ENCODE measurements at regions not wholly inside any gene's neighbourhood (a gene's known extent, or its start where the extent isn't known, plus 50 kb on each side); places are given as distances from the start of the nearest gene placed in this dataset.

GRCh38 chr7:41272664-41273063 lies 430.2 kb downstream of the INHBA start:
- no peak for TF ChIP-seq CTCF (IDR thresholded peaks at IDR 0.05)
- no peak for TF ChIP-seq POLR2AphosphoS5 (IDR thresholded peaks at IDR 0.05)
- TF ChIP-seq POLR2A (IDR thresholded peaks at IDR 0.05): no peak
- no peak for TF ChIP-seq EP300 (IDR thresholded peaks at IDR 0.05; ENCODE audit: low read depth)
